Bronchial epithelial cell (primary cell): ENCODE measurements at regions not wholly inside any gene's neighbourhood (a gene's known extent, or its start where the extent isn't known, plus 50 kb on each side); places are given as distances from the start of the nearest gene placed in this dataset.

Source experiments
- DNase-seq: peaks from one replicate; pipeline ENCODE4 v3.0.0-alpha.2; 2010; ENCODE audit warnings: low read depth
- FAIRE-seq: peaks from 2 replicates; lab custom pipeline; 2011; peaks lifted over from hg19 to GRCh38; lab: Jason Lieb, UNC
- H3K27me3 ChIP-seq: 2 replicates; pipeline ENCODE4 v1.5.1; 2011; ENCODE audit warnings: low read length; ENCODE audit not compliant: control insufficient read depth, insufficient read depth
- H3K36me3 ChIP-seq: 2 replicates; pipeline ENCODE4 v1.5.1; 2011; ENCODE audit warnings: low read length; ENCODE audit not compliant: control insufficient read depth, insufficient read depth
- H3K4me3 ChIP-seq: 2 replicates; pipeline ENCODE4 v1.5.1; 2011; ENCODE audit warnings: mild to moderate bottlenecking, low read depth, low read length, control low read depth
- TF ChIP-seq, protein P1 (sequence below): IDR thresholded peaks from 2 replicates; pipeline ENCODE4 v1.5.1; 2011; ENCODE audit warnings: mild to moderate bottlenecking, moderate library complexity, low read length, control low read depth, inconsistent platforms; ENCODE audit not compliant: insufficient read depth, severe bottlenecking

DNA sequence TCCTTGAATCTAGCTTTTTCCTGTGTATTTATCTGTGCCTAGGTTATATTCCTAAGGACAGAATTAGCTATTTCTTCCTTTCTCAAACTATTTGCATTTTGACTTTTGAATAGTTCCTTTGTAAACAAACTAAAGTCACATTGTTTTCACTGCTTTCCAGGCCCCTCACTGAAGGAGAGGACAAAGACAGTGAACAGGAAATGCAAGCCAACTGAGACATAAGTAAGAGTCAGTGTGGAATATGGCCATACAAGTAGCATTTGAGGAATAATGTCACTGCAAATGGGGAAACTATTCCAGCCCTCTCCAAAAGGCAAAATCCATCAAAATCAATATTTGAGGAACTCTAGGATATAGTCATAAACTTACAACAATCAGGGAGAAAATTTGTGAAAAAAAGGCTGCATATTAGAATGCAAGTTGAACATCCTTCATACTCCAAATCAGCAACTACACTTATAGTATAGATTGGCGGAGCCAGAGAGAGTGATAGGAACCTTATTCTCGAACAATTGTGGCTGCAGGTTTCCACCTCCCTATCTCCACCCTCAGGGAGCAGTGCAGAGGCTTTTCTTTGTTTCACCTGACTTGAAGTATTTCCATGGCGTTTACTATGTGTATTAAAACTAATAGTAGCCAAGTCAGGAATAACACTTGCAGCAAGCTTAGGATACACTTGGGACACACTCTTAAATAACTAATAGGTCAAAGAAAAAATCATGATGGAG is 1110.4 kb upstream of the ADGRL3 start:
- DNase-seq (no peak), FAIRE-seq (no peak)

DNA sequence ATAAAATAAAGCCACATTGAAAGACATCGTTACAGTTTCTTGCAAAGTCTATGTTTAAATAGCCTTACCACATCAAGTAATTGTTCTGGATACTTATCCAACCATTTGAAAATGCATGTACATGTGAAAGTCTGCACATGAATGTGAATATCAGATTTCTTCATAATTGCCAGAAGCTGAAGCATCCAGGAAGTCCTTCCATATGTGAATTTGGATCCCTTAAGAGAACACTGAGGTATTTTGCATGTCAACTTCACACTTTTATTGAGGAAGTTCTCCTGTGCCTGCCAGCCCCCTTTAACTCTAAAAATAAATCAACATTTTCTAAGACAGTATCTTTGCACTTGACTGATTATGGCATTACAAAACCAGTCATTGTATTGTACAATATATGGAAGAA is 1103.5 kb upstream of the ADGRL3 start:
- Histone ChIP-seq H3K27me3 (no peaks in the 10 kb centered on the region), H3K4me3 (no peak overlapping the region), H3K36me3 (no peaks in the 10 kb centered on the region)
- DNase-seq: no peak
- FAIRE-seq: no peak
- TF ChIP-seq, protein P1, sequence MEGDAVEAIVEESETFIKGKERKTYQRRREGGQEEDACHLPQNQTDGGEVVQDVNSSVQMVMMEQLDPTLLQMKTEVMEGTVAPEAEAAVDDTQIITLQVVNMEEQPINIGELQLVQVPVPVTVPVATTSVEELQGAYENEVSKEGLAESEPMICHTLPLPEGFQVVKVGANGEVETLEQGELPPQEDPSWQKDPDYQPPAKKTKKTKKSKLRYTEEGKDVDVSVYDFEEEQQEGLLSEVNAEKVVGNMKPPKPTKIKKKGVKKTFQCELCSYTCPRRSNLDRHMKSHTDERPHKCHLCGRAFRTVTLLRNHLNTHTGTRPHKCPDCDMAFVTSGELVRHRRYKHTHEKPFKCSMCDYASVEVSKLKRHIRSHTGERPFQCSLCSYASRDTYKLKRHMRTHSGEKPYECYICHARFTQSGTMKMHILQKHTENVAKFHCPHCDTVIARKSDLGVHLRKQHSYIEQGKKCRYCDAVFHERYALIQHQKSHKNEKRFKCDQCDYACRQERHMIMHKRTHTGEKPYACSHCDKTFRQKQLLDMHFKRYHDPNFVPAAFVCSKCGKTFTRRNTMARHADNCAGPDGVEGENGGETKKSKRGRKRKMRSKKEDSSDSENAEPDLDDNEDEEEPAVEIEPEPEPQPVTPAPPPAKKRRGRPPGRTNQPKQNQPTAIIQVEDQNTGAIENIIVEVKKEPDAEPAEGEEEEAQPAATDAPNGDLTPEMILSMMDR: no peak

More for the DNA sequence above, 1110.4 kb upstream of the ADGRL3 start:
- Histone ChIP-seq H3K36me3 (no peaks in the 10 kb centered on the region), H3K4me3 (no peak overlapping the region), H3K27me3 (no peaks in the 10 kb centered on the region)
- TF ChIP-seq, protein P1: no peak

DNA sequence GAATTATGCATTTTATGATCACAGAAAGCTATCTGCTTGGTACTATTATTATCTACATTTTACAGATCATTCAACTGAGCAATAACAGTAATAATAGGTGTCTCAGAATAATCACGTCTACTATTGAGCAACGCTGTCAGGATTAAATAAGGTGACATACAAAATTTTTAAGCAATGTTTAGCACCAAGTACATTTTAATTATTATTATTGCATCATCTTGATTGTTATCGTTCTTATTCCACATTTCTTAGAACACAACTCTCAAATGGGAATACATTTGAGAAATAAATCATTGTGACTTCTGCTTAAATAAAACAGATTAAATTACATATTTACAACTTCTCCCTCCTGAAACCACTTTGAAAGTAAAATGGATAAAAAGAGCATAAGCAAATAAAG is 1083.5 kb upstream of the ADGRL3 start:
- H3K27me3 ChIP-seq: no peaks in the 10 kb centered on the region
- no peak for DNase-seq
- TF ChIP-seq, protein P1: no peak
- H3K4me3 ChIP-seq: no peak overlapping the region
- H3K36me3 ChIP-seq: no peaks in the 10 kb centered on the region
- no peak for FAIRE-seq

DNA sequence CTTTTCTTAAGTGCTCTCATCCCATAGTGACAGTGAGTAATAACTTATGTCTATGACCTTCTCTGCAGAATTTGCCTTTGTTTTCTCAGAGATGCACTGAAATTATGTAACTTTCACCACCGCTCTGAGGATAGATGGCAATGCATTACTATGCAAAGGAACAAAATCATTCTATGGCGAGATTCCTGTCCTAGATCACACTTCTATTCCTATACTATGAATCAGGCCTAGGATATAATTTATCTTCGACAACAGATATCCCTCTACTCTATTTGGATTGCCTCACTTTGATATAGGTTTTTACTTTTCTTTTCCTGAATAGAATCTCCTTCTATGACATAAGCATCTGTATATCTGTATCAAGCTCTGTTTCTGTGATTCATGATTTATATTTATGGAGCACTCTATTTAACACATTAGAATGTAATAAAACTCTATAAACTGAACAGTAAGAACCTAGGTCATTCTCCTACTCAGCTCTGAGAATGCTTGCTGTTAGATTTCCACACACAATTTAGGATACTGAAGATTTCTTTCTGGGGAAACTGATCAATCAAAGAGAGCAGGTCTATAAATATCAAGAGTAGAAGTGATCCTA is 1082.3 kb upstream of the ADGRL3 start:
- DNase-seq: no peak
- Histone ChIP-seq H3K27me3 (no peaks in the 10 kb centered on the region), H3K4me3 (no peak overlapping the region), H3K36me3 (no peaks in the 10 kb centered on the region)
- no peak for FAIRE-seq
- TF ChIP-seq, protein P1: no peak

DNA sequence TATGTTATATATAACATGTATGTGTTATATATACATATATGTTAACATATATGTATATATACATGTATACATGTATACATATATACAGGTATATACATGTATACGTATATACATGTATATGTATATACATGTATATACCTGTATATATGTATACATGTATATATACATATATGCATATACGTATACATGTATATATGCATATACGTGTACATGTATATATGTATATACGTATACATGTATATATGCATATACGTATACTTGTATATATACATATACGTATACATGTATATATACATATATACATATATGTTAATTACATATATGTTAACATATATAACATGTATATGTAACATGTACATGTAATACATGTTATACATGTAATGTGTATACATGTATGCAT is 1077.3 kb upstream of the ADGRL3 start:
- DNase-seq: no peak
- no peak for FAIRE-seq
- H3K4me3 ChIP-seq: no peak overlapping the region
- H3K36me3 ChIP-seq: no peaks in the 10 kb centered on the region
- TF ChIP-seq, protein P1: no peak
- no peaks in the 10 kb centered on the region for H3K27me3 ChIP-seq
